HCT116 (cell line): ENCODE measurements at regions not wholly inside any gene's neighbourhood (a gene's known extent, or its start where the extent isn't known, plus 50 kb on each side); places are given as distances from the start of the nearest gene placed in this dataset.

Source experiments
- CTCF ChIP-seq, 3 experiments: fragments of 200-600 bp in 1 of 3; sonication (generic) in 1 of 3; IDR thresholded peaks in 2 of 3; conservative IDR thresholded peaks in 1 of 3; 2 replicates each; pipeline ENCODE4 v1.5.1; 2012 to 2017; ENCODE audit warnings: low read depth in 2 of 3, low read length in 2 of 3, antibody characterized with exemption in 1 of 3, borderline replicate concordance in 1 of 3, control low read depth in 1 of 3, mild to moderate bottlenecking in 1 of 3, mixed read lengths in 1 of 3, mixed run types in 1 of 3, moderate library complexity in 1 of 3; ENCODE audit not compliant: insufficient read depth in 1 of 3
- EGR1 ChIP-seq: IDR thresholded peaks from 2 replicates; pipeline ENCODE4 v1.6.1; 2012; ENCODE audit warnings: low read depth
- ELF1 ChIP-seq: IDR thresholded peaks from 2 replicates; pipeline ENCODE4 v1.6.1; 2012; ENCODE audit warnings: low read depth, borderline replicate concordance
- EZH2 ChIP-seq: fragments of 200-600 bp; sonication (generic); IDR thresholded peaks from 2 replicates; pipeline ENCODE4 v1.6.1; 2017; ENCODE audit warnings: antibody characterized with exemption, mixed run types
- POLR2A ChIP-seq: IDR thresholded peaks from 2 replicates; pipeline ENCODE4 v1.7.0; 2011; ENCODE audit warnings: borderline replicate concordance; ENCODE audit not compliant: insufficient read depth, insufficient read length; ENCODE audit errors: extremely low read depth
- RAD21 ChIP-seq: IDR thresholded peaks from 2 replicates; pipeline ENCODE4 v1.6.1; 2012; ENCODE audit warnings: low read depth, mild to moderate bottlenecking
- SP1 ChIP-seq: IDR thresholded peaks from 2 replicates; pipeline ENCODE4 v1.6.1; 2012; ENCODE audit warnings: low read depth
- TCF7L2 ChIP-seq: IDR thresholded peaks from 2 replicates; pipeline ENCODE4 v1.7.0; 2011; ENCODE audit warnings: borderline replicate concordance, inconsistent platforms; ENCODE audit not compliant: insufficient read depth, insufficient read length; ENCODE audit errors: extremely low read depth
- ZBTB33 ChIP-seq: IDR thresholded peaks from 2 replicates; pipeline ENCODE4 v1.6.1; 2011; ENCODE audit warnings: mild to moderate bottlenecking, low read length, moderate library complexity; ENCODE audit not compliant: insufficient replicate concordance; ENCODE audit errors: extremely low read depth

DNA sequence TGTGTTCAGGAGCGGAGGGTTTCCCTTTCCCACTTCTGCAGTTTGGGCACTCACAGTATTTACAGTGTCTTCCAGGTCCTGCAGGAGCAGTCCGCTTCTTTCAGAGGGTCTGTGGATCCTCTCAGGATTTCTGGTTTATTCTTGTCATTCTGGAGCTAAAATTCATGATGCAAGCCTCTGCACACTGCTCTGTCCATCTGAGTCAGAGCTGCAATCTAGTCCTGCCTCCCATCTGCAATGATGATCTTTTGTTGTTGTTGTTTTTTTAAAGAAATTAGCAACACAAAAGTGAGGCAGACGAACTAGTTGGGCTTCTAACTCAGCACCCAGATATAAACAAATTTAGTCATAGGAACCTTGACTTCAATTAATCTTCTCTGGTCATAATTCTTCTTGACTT, 86.5 kb downstream of the DLEU7 start:
- TF ChIP-seq CTCF (IDR thresholded peaks at IDR 0.05 in 2 of 3, conservative IDR thresholded peaks at IDR 0.05 in 1 of 3; ENCODE audit: borderline replicate concordance in 1 of 3, insufficient read depth in 1 of 3, low read depth in 2 of 3, low read length in 2 of 3), result no peak
- no peak for TF ChIP-seq EZH2
- no peak for TF ChIP-seq POLR2A
- no peak for TF ChIP-seq TCF7L2
- TF ChIP-seq SP1, result no peak
- no peak for TF ChIP-seq ELF1
- no peak for TF ChIP-seq RAD21
- no peak for TF ChIP-seq ZBTB33
- TF ChIP-seq EGR1, result no peak
